OCI-M2 (cell line): ENCODE measurements at regions not wholly inside any gene's neighbourhood (a gene's known extent, or its start where the extent isn't known, plus 50 kb on each side); places are given as distances from the start of the nearest gene placed in this dataset.
"Not testable (repeated sequence)": the region's sequence is repeated elsewhere in the genome, so short reads cannot be mapped to it uniquely, and the experiment has no call there.

Experiments
- DNase-seq: peaks from one replicate; lab custom pipeline; 2025; ENCODE audit not compliant: unreplicated experiment; lab: John Stamatoyannopoulos, UW

DNA sequence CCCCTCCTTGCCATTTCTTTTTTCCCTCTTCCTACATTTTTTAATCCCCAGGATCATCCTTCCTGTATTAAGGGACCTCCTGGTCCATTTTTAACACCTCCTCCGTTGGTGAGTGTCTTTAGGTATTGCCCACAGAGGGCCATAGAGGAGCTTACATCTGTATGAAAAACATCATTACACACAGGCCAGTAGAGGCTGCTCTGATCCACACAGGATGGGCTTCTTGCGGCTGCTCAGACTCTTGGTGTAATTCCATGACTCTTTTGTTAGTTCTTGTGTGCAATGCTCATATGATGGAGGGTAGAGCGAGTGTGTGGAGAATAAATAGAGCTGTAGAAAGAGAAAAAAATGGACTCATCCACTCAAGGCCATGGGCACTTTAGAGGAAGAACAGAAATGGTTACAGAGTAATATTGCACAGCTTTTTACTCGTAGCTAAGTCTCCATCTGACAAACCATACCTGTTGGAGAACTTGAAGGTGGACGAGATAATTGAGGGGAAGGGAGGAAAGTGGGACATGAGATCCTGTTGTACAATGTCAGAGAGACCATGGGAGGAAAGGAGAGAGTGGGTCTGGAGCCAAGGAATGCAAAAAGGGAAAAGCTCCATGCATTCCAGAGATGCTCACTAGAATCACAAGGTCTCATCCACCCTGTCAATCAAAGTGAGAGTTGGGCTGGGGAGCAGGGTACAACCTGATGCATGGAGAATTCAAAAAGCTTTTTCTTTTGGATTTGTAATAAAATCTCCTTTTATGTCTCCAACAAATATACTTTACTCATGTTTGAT lies 129.7 kb upstream of the TNP1 start:
- no peak for DNase-seq

DNA sequence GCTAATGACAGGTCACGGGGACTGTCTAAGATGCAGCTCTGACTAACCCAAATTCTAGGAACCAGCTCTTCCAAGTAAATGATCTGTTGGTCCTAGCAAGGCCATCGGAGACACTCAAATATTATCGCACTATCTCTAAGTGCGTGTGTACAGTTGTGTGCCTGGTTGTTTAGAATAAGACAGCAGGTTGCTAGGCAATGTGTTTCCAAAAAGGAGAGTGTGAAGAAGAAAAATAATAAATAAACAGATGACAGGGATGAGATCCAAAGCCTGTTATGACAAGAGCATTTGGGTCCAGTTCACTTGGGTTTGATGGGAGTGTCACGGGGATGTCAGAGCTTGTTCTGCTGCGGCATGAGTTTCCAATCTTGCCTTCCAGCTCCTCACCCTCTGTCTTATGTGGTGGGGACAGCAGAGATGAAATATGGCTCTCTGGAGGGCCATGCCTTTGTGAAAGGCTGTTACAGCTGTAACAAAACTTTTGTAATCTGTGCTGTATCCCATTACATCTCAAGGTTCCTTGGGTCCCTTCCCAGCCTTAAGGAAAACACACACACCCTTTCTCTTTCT lies 127.5 kb upstream of the TNP1 start:
- DNase-seq, result no peak

DNA sequence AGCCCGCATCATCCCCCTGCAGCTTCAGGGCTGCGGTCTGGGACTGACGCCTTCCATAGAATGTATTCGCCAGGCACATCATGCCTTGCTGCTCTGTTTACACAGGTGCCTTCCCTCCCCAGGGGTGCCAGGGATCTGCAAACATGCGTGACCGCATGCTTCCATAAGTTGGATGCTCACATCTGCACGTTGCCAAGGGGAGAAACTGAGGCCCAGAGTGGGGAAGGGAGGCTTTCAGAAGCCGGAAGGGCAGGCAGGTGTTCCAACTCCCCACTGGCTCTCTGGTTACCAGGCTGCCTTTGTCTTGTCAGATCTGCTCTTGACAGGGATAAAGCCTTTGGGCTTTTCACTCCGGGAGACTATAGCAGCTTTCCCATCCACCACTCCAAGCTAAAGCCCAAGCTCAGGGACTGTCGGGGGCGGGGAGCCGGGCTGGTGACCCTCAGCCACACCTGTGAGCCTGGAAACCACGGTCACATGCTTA lies 125.8 kb upstream of the TNP1 start:
- DNase-seq, result no peak

DNA sequence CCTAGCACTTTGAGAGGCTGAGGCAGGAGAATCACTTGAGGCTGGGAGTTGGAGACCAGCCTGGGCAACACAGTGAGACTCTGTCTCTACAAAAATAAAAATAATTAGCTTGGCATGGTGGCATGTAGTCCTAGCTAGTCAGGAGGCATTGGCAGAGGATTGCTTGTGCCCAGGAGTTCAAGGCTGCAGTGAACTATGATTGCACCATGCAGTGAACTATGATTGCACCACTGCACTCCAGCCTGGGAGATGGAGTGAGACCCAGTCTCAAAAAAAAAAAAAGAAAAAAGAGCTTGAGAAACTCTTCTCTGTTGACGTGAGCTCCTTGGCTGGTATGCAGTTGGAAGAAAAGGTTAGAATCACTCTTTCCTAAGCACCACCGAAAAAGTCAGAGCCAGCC lies 125.1 kb upstream of the TNP1 start:
- DNase-seq, result no peak

DNA sequence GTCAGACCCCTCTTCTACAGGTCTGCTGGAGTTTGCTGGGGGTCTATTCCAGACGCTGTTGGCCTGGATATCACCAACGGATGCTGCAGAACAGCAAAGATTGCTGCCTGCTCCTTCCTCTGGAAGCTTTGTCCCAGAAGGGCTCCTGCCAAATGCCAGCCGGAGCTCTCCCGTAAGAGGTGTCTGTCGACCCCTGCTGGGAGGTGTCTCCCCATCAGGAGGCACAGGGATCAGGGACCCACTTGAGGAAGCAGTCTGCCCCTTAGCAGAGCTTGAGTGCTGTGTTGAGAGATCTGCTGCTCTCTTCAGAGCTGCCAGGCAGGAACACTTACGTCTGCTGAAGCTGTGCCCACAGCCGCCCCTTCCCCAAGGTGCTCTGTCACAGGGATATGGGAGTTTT lies 122.1 kb upstream of the TNP1 start:
- not testable (repeated sequence) for DNase-seq

DNA sequence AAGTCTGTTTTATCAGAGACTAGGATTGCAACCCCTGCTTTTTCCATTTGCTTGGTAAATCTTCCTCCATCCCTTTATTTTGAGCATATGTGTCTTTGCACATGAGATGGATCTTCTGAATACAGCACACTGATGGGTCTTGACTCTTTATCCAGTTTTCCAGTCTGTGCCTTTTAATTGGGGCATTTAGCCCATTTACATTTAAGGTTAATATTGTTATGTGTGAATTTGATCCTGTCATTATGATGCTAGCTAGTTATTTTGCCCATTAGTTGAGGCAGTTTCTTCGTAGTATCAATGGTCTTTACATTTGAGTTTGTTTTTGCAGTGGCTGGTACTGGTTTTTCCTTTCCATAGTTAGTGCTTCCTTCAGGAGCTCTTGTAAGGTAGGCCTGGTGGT lies 120.6 kb upstream of the TNP1 start:
- DNase-seq, result not testable (repeated sequence)

DNA sequence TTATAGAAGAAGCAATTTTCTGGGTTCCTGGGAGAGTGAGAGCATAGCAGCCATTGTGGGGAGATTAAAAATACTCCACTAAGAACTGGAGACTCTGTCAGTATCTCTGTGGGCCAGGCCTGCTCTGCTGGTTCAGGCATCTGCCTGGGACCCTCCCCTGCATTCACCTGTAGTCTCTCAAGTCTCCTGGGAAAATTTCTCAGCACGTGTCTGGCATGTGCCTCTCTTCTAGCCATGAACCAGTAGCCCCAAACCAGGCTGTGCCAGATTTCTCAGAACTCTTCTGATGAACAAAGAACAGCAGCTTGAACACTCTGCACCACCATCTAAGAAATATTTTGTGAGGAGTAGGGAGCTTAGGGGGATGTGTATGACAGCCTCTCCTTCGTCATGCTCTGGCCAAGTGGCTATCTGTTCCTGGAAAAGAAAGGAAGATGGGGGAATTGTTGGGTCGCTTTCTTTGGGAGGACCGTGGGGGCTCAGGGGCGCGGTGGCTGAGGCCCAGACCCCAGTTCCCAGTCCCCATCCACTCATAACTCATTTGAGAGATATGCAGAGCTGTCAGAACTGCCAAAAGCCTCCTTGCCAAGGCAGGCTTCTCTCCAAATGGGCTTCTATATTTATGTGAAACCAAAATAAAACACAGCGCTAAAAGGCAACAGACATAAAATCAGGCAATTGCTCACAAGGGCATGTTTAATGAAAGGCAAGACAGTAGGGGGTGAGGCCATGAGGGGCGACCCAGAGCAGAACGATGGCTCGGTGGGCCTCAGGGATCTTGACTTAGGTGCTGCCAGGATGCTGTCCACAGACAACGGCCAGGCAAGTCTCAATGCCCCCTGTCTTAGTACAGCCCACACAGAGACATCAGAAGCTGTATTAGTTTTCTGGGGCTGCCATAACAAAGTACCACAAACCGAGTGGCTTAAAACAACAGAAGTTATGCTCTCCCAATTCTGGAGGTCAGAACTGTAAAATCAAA lies 114.7 kb upstream of the TNP1 start:
- DNase-seq, result no peak

DNA sequence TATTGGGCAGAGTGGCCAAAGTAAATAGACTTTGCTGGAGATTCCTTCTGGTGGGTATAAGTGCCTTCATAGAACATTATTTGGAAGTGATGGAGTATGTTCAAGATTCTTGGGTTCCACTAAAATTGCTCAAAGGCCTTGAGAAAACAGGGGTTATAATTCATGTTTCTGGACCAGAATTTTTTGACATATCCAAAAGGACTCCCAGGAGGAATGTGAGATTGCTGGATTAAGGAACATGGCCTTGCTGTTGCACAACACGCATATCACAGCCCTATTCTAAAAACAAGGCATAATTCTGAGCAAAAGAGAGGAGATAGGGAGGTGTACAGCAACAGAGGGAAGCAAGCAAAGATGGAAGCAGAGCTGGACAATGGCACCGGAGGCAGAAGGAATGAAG lies 111.7 kb upstream of the TNP1 start:
- no peak for DNase-seq

DNA sequence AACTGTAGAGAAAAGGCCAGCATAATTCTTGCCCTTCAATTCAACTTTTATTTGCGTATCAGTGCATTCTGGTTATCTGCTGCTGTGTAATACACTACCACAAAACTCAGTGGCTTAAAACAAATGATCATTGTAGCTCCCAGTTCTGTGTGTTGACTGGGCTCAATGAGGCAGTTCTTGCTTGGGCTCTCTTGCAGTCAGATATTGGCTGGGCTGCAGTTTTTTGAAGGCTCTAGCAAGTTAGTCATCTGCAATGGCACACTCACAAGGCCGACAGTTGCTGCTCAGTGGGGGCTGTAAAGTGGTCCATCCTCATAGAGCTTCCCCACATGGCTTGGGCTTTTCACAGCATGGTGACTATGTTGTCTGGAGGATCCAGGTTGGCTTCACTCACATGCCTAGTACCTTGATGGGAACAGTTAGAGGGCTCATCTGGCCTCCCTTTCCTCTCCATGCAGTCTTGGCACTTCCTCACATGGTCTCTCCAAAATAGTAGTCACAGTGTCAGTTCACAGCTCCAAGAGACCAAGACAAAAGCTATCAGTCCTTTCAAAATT lies 110.6 kb upstream of the TNP1 start:
- DNase-seq, result no peak

DNA sequence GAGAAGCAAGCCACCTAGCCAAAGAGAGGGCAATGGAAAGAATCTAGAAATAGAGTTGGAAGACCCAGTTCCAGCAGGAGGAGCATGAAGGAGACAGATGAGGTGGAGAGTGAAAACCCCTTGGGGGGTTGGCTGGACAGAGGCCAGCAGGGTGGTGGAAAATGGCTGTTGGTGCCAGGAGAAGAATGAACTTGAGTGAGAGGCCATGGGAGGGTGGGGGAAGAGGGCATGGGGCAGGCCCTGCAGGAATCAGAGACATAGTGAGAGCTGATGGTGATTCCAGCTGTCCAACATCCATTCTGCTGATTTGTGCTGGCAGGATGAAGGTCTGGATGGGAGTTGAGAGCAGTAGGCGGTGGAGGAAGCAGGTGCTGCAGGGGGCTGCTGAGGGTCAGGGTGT lies 108.0 kb upstream of the TNP1 start:
- no peak for DNase-seq

DNA sequence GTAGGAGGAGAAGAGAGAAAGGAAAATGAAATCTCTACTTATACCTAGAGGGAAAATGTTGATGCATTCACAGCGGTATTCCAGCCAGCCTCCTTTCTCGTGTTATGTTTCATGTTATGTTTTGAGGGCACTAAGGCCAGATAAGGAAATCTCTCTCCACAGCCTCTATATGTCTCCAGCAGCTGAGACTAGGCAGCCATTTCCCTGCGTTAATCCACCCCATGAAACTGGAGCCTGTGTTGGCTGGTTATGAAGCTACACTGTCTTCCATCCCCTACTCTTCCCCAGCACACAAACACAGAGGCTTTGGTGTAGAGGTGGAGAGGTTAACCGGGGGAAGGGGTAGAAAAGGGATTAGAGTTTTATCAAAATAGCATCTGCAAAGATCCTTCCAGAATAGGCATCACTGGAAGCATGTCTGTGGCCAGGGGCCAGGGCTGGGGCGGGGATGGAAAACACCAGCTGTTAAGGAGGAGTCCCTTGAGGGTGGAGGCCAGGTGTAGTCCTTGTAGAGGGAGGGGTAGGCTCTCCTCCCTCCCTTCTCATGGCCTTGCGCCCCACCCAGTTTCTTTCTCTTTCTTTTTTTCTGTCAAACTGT lies 100.9 kb upstream of the TNP1 start:
- DNase-seq, result no peak

DNA sequence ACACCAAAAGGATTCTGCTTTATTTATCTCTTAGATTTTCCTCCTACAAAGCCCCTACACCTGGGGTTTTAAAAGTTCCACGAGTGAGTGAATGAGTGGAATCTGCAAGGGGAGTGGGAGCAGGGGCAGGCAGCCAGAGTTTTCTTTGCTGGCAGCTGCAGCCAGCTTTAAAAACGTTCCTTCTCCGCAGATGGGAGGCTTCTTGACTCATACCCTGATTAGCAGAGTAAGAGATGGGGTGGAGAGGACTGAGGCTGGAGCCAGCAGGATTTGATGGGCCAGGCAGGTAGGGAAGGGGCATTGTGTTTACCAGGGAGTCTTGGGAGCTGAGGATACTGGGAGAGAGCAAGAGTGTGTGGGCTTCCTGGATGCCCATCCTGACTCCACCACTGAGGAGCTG lies 99.6 kb upstream of the TNP1 start:
- DNase-seq, result no peak

DNA sequence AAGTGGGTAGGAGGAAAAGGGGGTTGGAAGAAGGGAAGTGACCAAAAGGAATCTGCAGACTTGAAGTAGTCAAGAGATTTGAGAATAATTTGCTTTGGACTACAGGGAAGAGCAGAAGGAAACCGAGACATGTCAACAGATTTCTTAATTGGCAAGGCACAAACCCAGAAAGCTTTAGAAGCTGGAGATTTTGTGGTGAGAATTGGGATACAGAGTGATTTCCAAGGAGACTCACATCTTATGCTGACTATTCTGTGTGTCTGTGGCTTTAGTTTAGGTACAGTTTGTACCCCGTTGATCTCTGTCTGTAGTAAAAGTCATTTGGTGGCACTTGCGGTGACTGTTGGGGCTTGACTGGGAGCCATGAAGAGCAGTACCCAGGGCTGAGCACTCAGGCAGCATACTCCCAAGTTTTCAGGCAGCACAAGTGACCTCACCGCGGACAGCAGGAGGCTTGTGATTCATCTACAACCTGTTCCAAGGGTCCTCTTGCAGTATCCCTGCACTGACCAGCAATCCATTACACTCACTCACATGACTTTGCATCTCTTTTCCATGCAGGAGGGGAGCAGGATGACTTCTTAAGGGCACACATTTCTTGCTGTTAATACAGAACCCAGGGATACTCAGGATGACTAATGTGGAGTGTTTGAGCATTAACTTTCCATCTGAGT lies 97.1 kb upstream of the TNP1 start:
- DNase-seq, result no peak

DNA sequence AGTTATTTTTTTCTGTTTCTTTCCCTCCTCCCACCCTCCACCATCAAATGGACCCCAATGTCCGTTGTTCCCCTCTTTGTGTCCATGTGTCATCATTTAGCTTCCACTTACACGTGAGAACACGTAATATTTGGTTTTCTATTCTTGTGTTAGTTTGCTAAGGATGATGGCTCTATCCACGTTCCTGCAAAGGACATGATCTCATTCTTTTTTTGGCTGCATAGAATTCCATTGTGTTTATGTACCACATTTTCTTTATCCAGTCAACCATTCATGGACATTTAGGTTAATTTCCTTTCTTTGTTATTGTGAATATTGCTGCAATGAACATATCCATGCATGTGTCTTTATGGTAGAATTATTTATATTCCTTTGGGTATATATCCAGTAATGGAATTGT lies 91.3 kb upstream of the TNP1 start:
- no peak for DNase-seq

DNA sequence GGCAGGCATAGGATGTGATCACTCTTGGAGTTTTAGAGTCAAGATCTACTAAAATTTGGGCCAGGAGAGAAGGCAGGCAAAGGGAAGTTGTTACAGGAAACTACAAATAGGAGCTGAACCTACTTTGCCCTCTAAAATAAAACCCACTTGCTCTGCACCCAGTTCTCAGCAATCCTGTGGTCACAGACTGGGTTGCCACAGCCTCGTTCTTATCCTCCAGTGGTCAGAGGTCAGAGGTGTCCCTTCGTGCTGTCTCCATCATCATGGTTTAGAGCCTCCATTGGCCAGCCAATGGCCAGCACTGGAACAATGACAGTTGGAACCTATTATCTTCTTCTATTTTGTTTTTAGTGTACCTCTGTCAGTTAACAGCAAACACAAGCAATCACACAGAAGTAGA lies 90.7 kb upstream of the TNP1 start:
- DNase-seq, result no peak

DNA sequence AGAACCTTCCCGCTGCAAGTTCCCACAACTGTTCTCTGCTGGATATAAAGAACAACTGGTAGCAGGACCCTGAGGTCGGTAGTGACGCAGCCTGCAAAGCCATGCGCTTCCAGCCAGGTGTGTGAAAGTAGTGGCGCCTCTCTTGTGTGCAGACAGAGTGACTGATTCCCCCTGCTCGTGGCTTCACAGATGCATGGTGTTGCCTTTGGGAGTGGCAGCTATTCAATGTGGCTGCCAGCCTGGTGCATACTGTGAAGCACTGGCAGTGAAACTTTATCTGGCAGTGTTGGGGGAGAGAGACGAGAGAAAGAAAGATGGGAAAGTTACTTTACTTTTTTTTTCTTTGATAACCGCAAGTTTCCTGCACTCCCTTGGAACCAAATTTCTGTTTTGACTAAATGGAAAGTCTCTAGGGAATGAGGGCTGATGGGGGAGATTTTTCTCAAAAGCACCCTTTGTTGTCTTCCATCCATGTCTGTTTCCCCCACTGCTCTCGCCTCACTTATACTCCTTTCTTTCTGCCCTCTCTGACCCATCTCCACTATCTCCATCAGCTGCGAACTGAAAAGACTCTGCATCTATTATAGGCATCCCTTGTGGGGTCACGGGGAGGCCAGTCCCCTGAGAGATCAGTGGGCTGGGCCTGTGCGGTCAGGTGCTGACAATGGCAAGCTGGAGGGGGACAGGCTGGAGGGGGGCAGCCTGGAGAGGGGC lies 90.0 kb upstream of the TNP1 start:
- no peak for DNase-seq

DNA sequence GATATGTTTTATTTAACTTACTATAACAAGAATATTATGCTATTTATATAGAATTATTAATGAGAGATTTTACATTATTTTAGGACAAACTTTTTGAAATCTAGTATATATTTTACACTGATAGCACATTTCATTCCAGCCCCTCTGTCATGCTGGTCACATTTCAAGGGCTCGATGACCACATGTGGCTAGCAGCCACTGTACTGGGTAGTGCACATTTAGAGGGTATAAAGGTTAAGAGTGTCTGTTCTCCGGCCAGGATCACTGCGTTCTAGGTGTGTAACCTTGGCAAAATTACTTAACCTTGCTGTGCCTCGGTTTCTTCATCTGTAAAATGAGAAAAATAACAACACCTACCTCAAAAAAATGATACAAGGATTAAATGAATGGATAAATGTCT lies 87.2 kb upstream of the TNP1 start:
- DNase-seq, result no peak

DNA sequence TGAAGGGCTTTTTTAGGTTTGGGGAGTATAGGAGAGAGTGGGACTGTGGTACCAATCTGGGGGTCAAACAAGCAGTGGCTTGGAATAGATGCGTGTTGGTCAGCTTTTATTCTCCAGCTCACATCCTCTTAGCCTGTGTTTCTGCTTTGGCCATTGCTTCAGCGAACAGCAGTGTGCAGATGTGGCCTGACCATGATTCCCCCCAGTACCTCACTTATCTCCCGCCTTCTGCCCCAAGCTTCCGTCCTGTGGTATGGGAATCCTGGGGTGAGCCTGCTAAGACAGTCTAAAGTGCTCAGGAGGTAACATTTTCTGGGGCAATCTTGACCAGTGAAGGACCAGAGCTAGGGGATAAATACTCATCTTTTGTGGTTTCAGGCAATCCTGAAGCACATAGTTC lies 84.9 kb upstream of the TNP1 start:
- no peak for DNase-seq

DNA sequence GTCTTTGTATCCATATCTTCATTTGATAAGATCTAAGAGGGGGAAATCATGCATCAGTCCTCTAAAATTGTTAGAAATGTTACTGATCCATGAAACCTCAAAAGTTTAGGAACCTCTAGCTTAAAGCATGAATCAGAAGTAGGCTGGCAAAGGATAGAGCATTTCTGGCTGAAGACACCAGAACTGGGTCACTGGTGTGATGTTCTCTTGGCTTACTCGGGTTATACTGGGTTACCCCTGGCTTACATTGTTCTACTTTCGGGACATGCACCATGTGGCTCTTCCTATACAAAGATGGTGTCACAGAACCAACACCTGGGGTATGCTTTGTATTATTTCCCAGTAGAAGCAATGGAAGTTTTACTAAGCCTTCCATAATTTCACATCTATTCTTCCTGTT lies 83.2 kb upstream of the TNP1 start:
- DNase-seq, result no peak

DNA sequence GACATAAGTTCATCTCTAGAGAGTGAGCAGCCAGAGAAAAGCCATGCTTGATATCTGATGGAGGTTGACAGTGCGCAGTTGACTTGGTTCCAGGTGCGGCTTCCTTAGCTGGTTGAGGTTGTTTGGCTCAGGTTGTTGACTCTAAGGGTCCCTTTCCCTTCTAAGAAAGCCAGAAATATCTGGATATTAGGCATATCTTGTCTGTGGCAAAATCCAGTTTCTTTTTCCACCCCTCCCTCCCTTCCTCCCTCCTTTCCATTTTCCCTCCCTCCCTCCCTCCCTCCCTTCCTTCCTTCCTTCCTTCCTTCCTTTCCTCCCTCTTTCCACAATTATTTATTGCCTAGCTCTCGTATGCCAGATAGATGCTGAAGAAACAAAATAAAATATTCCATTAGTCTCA lies 82.6 kb upstream of the TNP1 start:
- no peak for DNase-seq
